ENCODE measurements at regions not wholly inside any gene's neighbourhood (a gene's known extent, or its start where the extent isn't known, plus 50 kb on each side); places are given as distances from the start of the nearest gene placed in this dataset.
"Not testable (repeated sequence)": the region's sequence is repeated elsewhere in the genome, so short reads cannot be mapped to it uniquely, and the experiment has no call there.

- no peak for DNase-seq (ENCODE audit: low read depth in 6 of 9, low spot score in 9 of 9)
- Histone ChIP-seq H3K4me3 (ENCODE audit: low read length in 2 of 2) (no peak overlapping the region), H3K27ac (ENCODE audit: low read depth in 1 of 2, low read length in 1 of 2) (no peak overlapping the region), H3K27me3 (ENCODE audit: control insufficient read depth in 2 of 2, insufficient read depth in 1 of 2, low read length in 1 of 2) (no peaks in the 10 kb centered on the region), H3K4me1 (ENCODE audit: control insufficient read depth in 2 of 2, insufficient read depth in 2 of 2, low read length in 2 of 2) (peaks cover 5 to 7% of the 10 kb centered on the region in 2 donors), H3K36me3 (ENCODE audit: control insufficient read depth in 2 of 2, insufficient read depth in 2 of 2, low read length in 1 of 2) (no peaks in the 10 kb centered on the region), H3K9me3 (ENCODE audit: control insufficient read depth in 2 of 2, insufficient read depth in 1 of 2, low read length in 1 of 2) (no peaks in the 10 kb centered on the region)
- whole genome bisulfite sequencing: 95% methylated on average over 3 of the region's 3 CpGs
Measured at GRCh38 chr13:79860791-79861190, 379.8 kb downstream of the NDFIP2 start.

GRCh38 chr13:79859756-79860155, 378.8 kb downstream of the NDFIP2 start:
- no peaks in the 10 kb centered on the region for H3K9me3 ChIP-seq (ENCODE audit: control insufficient read depth in 2 of 2, insufficient read depth in 1 of 2, low read length in 1 of 2)
- H3K27ac ChIP-seq (ENCODE audit: low read depth in 1 of 2, low read length in 1 of 2): no peak overlapping the region
- H3K27me3 ChIP-seq (ENCODE audit: control insufficient read depth in 2 of 2, insufficient read depth in 1 of 2, low read length in 1 of 2): no peaks in the 10 kb centered on the region
- WGBS: 98% methylated on average over 3 of the region's 3 CpGs
- no peak for DNase-seq (ENCODE audit: low read depth in 6 of 9, low spot score in 9 of 9)
- H3K4me1 ChIP-seq (ENCODE audit: control insufficient read depth in 2 of 2, insufficient read depth in 2 of 2, low read length in 2 of 2): peaks cover 5% of the 10 kb centered on the region in 2 donors
- no peaks in the 10 kb centered on the region for H3K36me3 ChIP-seq (ENCODE audit: control insufficient read depth in 2 of 2, insufficient read depth in 2 of 2, low read length in 1 of 2)
- H3K4me3 ChIP-seq (ENCODE audit: low read length in 2 of 2): no peak overlapping the region

- H3K4me1 ChIP-seq (ENCODE audit: control insufficient read depth in 2 of 2, insufficient read depth in 2 of 2, low read length in 2 of 2): no peaks in the 10 kb centered on the region
- no peak for DNase-seq (ENCODE audit: low read depth in 6 of 9, low spot score in 9 of 9)
- no peaks in the 10 kb centered on the region for H3K36me3 ChIP-seq (ENCODE audit: control insufficient read depth in 2 of 2, insufficient read depth in 2 of 2, low read length in 1 of 2)
- WGBS: 39% methylated on average over 1 of the region's 1 CpG
- H3K9me3 ChIP-seq (ENCODE audit: control insufficient read depth in 2 of 2, insufficient read depth in 1 of 2, low read length in 1 of 2): no peaks in the 10 kb centered on the region
- H3K4me3 ChIP-seq (ENCODE audit: low read length in 2 of 2): no peak overlapping the region
- no peak overlapping the region for H3K27ac ChIP-seq (ENCODE audit: low read depth in 1 of 2, low read length in 1 of 2)
- H3K27me3 ChIP-seq (ENCODE audit: control insufficient read depth in 2 of 2, insufficient read depth in 1 of 2, low read length in 1 of 2): no peaks in the 10 kb centered on the region
Measured at GRCh38 chr13:79853251-79853650, 372.3 kb downstream of the NDFIP2 start.

- H3K27me3 ChIP-seq (ENCODE audit: control insufficient read depth in 2 of 2, insufficient read depth in 1 of 2, low read length in 1 of 2): no peaks in the 10 kb centered on the region
- H3K4me1 ChIP-seq (ENCODE audit: control insufficient read depth in 2 of 2, insufficient read depth in 2 of 2, low read length in 2 of 2): no peaks in the 10 kb centered on the region
- H3K9me3 ChIP-seq (ENCODE audit: control insufficient read depth in 2 of 2, insufficient read depth in 1 of 2, low read length in 1 of 2): no peaks in the 10 kb centered on the region
- no peak overlapping the region for H3K4me3 ChIP-seq (ENCODE audit: low read length in 2 of 2)
- no peaks in the 10 kb centered on the region for H3K36me3 ChIP-seq (ENCODE audit: control insufficient read depth in 2 of 2, insufficient read depth in 2 of 2, low read length in 1 of 2)
- DNase-seq (ENCODE audit: low read depth in 6 of 9, low spot score in 9 of 9): no peak
- no peak overlapping the region for H3K27ac ChIP-seq (ENCODE audit: low read depth in 1 of 2, low read length in 1 of 2)
Measured at GRCh38 chr13:79851318-79851717, 370.4 kb downstream of the NDFIP2 start.

GRCh38 chr13:79847882-79848592, 367.1 kb downstream of the NDFIP2 start:
- Histone ChIP-seq H3K36me3 (ENCODE audit: control insufficient read depth in 2 of 2, insufficient read depth in 2 of 2, low read length in 1 of 2) (no peaks in the 10 kb centered on the region), H3K9me3 (ENCODE audit: control insufficient read depth in 2 of 2, insufficient read depth in 1 of 2, low read length in 1 of 2) (no peaks in the 10 kb centered on the region), H3K27me3 (ENCODE audit: control insufficient read depth in 2 of 2, insufficient read depth in 1 of 2, low read length in 1 of 2) (no peaks in the 10 kb centered on the region), H3K4me3 (ENCODE audit: low read length in 2 of 2) (no peak overlapping the region), H3K4me1 (ENCODE audit: control insufficient read depth in 2 of 2, insufficient read depth in 2 of 2, low read length in 2 of 2) (no peaks in the 10 kb centered on the region), H3K27ac (ENCODE audit: low read depth in 1 of 2, low read length in 1 of 2) (no peak overlapping the region)
- WGBS: 88% methylated on average over 5 of the region's 5 CpGs
- no peak for DNase-seq (ENCODE audit: low read depth in 6 of 9, low spot score in 9 of 9)

GRCh38 chr13:79846386-79846785, 365.4 kb downstream of the NDFIP2 start:
- no peak overlapping the region for H3K4me3 ChIP-seq (ENCODE audit: low read length in 2 of 2)
- 76% methylated on average over 4 of the region's 4 CpGs for WGBS

GRCh38 chr13:79837741-79838450, 356.9 kb downstream of the NDFIP2 start:
- no peak overlapping the region for H3K27ac ChIP-seq (ENCODE audit: low read depth in 1 of 2, low read length in 1 of 2)
- WGBS: 98% methylated on average over 3 of the region's 3 CpGs
- peaks cover 0 to 4% of the 10 kb centered on the region in 2 donors for H3K9me3 ChIP-seq (ENCODE audit: control insufficient read depth in 2 of 2, insufficient read depth in 1 of 2, low read length in 1 of 2)
- H3K4me3 ChIP-seq (ENCODE audit: low read length in 2 of 2): no peak overlapping the region
- DNase-seq (ENCODE audit: low read depth in 6 of 9, low spot score in 9 of 9): no peak
- H3K27me3 ChIP-seq (ENCODE audit: control insufficient read depth in 2 of 2, insufficient read depth in 1 of 2, low read length in 1 of 2): no peaks in the 10 kb centered on the region
- H3K4me1 ChIP-seq (ENCODE audit: control insufficient read depth in 2 of 2, insufficient read depth in 2 of 2, low read length in 2 of 2): no peaks in the 10 kb centered on the region
- no peaks in the 10 kb centered on the region for H3K36me3 ChIP-seq (ENCODE audit: control insufficient read depth in 2 of 2, insufficient read depth in 2 of 2, low read length in 1 of 2)

More at GRCh38 chr13:79846386-79846785, 365.4 kb downstream of the NDFIP2 start:
- no peak for DNase-seq (ENCODE audit: low read depth in 6 of 9, low spot score in 9 of 9)
- no peak overlapping the region for H3K27ac ChIP-seq (ENCODE audit: low read depth in 1 of 2, low read length in 1 of 2)
- H3K4me1 ChIP-seq (ENCODE audit: control insufficient read depth in 2 of 2, insufficient read depth in 2 of 2, low read length in 2 of 2): no peaks in the 10 kb centered on the region
- no peaks in the 10 kb centered on the region for H3K36me3 ChIP-seq (ENCODE audit: control insufficient read depth in 2 of 2, insufficient read depth in 2 of 2, low read length in 1 of 2)
- H3K27me3 ChIP-seq (ENCODE audit: control insufficient read depth in 2 of 2, insufficient read depth in 1 of 2, low read length in 1 of 2): no peaks in the 10 kb centered on the region
- H3K9me3 ChIP-seq (ENCODE audit: control insufficient read depth in 2 of 2, insufficient read depth in 1 of 2, low read length in 1 of 2): no peaks in the 10 kb centered on the region

- not testable (repeated sequence) for H3K36me3 ChIP-seq (ENCODE audit: control insufficient read depth in 2 of 2, insufficient read depth in 2 of 2, low read length in 1 of 2); H3K27me3 ChIP-seq (ENCODE audit: control insufficient read depth in 2 of 2, insufficient read depth in 1 of 2, low read length in 1 of 2); DNase-seq (ENCODE audit: low read depth in 6 of 9, low spot score in 9 of 9); H3K9me3 ChIP-seq (ENCODE audit: control insufficient read depth in 2 of 2, insufficient read depth in 1 of 2, low read length in 1 of 2); H3K27ac ChIP-seq (ENCODE audit: low read depth in 1 of 2, low read length in 1 of 2); H3K4me1 ChIP-seq (ENCODE audit: control insufficient read depth in 2 of 2, insufficient read depth in 2 of 2, low read length in 2 of 2); H3K4me3 ChIP-seq (ENCODE audit: low read length in 2 of 2)
- WGBS: 64% methylated on average over 2 of the region's 2 CpGs
Measured at GRCh38 chr13:79836121-79836520, 355.2 kb downstream of the NDFIP2 start.

GRCh38 chr13:79834876-79835275, 353.9 kb downstream of the NDFIP2 start:
- DNase-seq (ENCODE audit: low read depth in 6 of 9, low spot score in 9 of 9): no peak
- Histone ChIP-seq H3K4me3 (ENCODE audit: low read length in 2 of 2) (no peak overlapping the region), H3K9me3 (ENCODE audit: control insufficient read depth in 2 of 2, insufficient read depth in 1 of 2, low read length in 1 of 2) (peaks cover 0 to 3% of the 10 kb centered on the region in 2 donors), H3K27me3 (ENCODE audit: control insufficient read depth in 2 of 2, insufficient read depth in 1 of 2, low read length in 1 of 2) (no peaks in the 10 kb centered on the region), H3K36me3 (ENCODE audit: control insufficient read depth in 2 of 2, insufficient read depth in 2 of 2, low read length in 1 of 2) (no peaks in the 10 kb centered on the region), H3K27ac (ENCODE audit: low read depth in 1 of 2, low read length in 1 of 2) (no peak overlapping the region), H3K4me1 (ENCODE audit: control insufficient read depth in 2 of 2, insufficient read depth in 2 of 2, low read length in 2 of 2) (no peaks in the 10 kb centered on the region)
- 71% methylated on average over 2 of the region's 2 CpGs for WGBS

Data from thymus (tissue), 11 donors.